ENCODE measurements at regions not wholly inside any gene's neighbourhood (a gene's known extent, or its start where the extent isn't known, plus 50 kb on each side); places are given as distances from the start of the nearest gene placed in this dataset.
A peak's percentile ranks its signal among the peaks of the same experiment; 100 is the strongest.
"Not testable (repeated sequence)": the region's sequence is repeated elsewhere in the genome, so short reads cannot be mapped to it uniquely, and the experiment has no call there.

DNA sequence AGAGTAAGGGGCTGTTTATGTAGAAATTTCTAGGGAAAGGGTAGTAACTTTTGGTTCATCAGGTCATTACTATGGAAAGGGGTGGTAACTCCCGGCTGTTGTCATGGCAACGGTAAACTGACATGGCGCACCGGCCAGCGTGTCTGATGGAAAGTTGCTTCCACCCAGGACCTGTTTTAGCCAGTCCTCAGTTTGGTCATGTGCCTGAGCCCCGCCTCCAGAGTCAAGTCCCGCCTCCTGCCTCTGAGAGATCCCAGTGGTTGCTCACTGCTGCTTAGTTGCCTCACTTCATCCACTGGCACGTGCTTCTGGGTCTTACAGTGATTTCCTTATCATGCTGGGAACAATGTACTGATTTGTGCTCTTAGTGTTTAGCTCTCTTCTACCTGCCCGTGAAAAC is 455.2 kb upstream of the ZNF507 start:
- Histone ChIP-seq H3K27me3 (ENCODE audit: low read length) (no peaks in the 10 kb centered on the region), H3K9me3 (ENCODE audit: low read length) (no peaks in the 10 kb centered on the region), H4K20me1 (ENCODE audit: insufficient read depth, low read depth, low read length) (no peaks in the 10 kb centered on the region), H3K4me3 (ENCODE audit: low read length) (no peak overlapping the region), H2AFZ (ENCODE audit: low read length) (no peak overlapping the region), H3K4me2 (ENCODE audit: low read depth, low read length, poor library complexity, severe bottlenecking) (no peak overlapping the region), H3K36me3 (ENCODE audit: insufficient read depth, low read length) (no peaks in the 10 kb centered on the region), H3K4me1 (ENCODE audit: low read length) (peaks cover 11% of the 10 kb centered on the region), H3K9me2 (replicated peaks; ENCODE audit: insufficient read depth, low read length) (no peaks in the 10 kb centered on the region), H3K9ac (ENCODE audit: low read length) (no peak overlapping the region), H3K79me2 (ENCODE audit: low read length) (no peaks in the 10 kb centered on the region), H3K27ac (ENCODE audit: low read length) (no peak overlapping the region)
- DNase-seq, result no peak

DNA sequence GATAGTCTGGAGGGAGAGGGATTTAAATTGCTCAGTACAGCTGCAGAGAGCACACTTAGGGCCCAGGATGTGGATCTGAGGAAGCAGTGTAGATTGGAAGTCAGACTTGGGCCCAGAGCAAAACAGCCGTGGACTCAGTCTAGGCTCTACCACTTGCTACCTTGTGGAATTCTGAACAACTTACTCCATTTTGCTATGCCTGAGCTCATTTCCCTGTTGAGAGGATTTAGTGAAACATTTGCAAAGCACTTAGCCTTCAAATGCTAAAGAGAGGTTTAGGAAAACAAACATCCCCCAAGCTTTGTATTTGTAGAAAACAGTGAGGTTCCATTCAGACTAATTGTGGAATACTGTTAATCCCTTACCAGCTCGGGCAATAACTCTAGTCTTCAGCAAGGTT is 453.4 kb upstream of the ZNF507 start:
- Histone ChIP-seq H4K20me1 (ENCODE audit: insufficient read depth, low read depth, low read length) (no peaks in the 10 kb centered on the region), H3K36me3 (ENCODE audit: insufficient read depth, low read length) (no peaks in the 10 kb centered on the region), H3K4me3 (ENCODE audit: low read length) (no peak overlapping the region), H3K27ac (ENCODE audit: low read length) (no peak overlapping the region), H3K79me2 (ENCODE audit: low read length) (no peaks in the 10 kb centered on the region), H3K9ac (ENCODE audit: low read length) (no peak overlapping the region), H2AFZ (ENCODE audit: low read length) (no peak overlapping the region), H3K4me2 (ENCODE audit: low read depth, low read length, poor library complexity, severe bottlenecking) (no peak overlapping the region), H3K9me2 (replicated peaks; ENCODE audit: insufficient read depth, low read length) (no peaks in the 10 kb centered on the region), H3K9me3 (ENCODE audit: low read length) (no peaks in the 10 kb centered on the region), H3K27me3 (ENCODE audit: low read length) (no peaks in the 10 kb centered on the region), H3K4me1 (ENCODE audit: low read length) (peaks cover 11% of the 10 kb centered on the region)
- DNase-seq, result no peak

DNA sequence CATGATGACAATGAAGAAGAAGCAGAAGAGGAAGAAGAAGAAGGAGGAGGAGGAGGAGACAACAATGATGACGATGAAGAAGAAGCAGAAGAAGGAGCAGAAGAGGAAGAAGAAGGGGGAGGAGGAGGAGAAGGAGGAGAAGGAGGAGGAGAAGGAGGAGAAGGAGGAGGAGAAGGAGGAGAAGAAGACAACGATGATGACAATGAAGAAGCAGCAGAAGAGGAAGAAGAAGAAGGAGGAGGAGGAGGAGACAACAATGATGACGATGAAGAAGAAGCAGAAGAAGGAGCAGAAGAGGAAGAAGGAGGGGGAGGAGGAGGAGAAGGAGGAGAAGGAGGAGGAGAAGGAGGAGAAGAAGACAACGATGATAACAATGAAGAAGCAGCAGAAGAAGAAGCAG is 451.9 kb upstream of the ZNF507 start:
- H3K27me3 ChIP-seq (ENCODE audit: low read length); H3K4me3 ChIP-seq (ENCODE audit: low read length); DNase-seq; H2AFZ ChIP-seq (ENCODE audit: low read length); H3K79me2 ChIP-seq (ENCODE audit: low read length); H3K9ac ChIP-seq (ENCODE audit: low read length); H4K20me1 ChIP-seq (ENCODE audit: insufficient read depth, low read depth, low read length); H3K9me2 ChIP-seq (replicated peaks; ENCODE audit: insufficient read depth, low read length); H3K36me3 ChIP-seq (ENCODE audit: insufficient read depth, low read length); H3K4me2 ChIP-seq (ENCODE audit: low read depth, low read length, poor library complexity, severe bottlenecking); H3K27ac ChIP-seq (ENCODE audit: low read length); H3K9me3 ChIP-seq (ENCODE audit: low read length): not testable (repeated sequence)
- H3K4me1 ChIP-seq (ENCODE audit: low read length), result peaks cover 11% of the 10 kb centered on the region

DNA sequence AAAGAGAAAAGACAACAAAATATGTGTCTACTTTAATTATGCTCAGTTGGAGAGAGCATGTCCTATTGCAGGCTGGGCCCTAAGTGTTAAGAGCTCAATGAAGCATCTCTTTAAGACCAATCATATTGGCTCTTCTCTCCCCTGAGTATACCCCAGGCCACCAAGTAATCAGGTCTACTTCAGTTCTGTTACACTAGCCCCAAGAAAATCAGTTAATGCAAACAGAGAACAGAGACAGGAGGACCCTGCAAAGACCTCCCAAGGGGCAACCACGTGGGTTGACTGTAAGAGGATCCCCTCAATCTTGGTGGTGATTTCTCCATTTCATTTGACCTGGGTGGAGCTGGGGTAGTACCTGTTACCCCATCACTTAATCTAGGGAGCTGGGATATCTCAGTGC is 451.0 kb upstream of the ZNF507 start:
- H3K4me1 ChIP-seq (ENCODE audit: low read length), result peaks cover 11% of the 10 kb centered on the region
- peak; percentile 69 for DNase-seq
- H3K4me2 ChIP-seq (ENCODE audit: low read depth, low read length, poor library complexity, severe bottlenecking), result no peak overlapping the region
- no peaks in the 10 kb centered on the region for H4K20me1 ChIP-seq (ENCODE audit: insufficient read depth, low read depth, low read length)
- no peak overlapping the region for H3K9ac ChIP-seq (ENCODE audit: low read length)
- H3K4me3 ChIP-seq (ENCODE audit: low read length), result no peak overlapping the region
- H3K27me3 ChIP-seq (ENCODE audit: low read length), result no peaks in the 10 kb centered on the region
- no peaks in the 10 kb centered on the region for H3K9me3 ChIP-seq (ENCODE audit: low read length)
- no peaks in the 10 kb centered on the region for H3K79me2 ChIP-seq (ENCODE audit: low read length)
- no peak overlapping the region for H2AFZ ChIP-seq (ENCODE audit: low read length)
- H3K27ac ChIP-seq (ENCODE audit: low read length), result no peak overlapping the region
- no peaks in the 10 kb centered on the region for H3K9me2 ChIP-seq (replicated peaks; ENCODE audit: insufficient read depth, low read length)
- H3K36me3 ChIP-seq (ENCODE audit: insufficient read depth, low read length), result no peaks in the 10 kb centered on the region

DNA sequence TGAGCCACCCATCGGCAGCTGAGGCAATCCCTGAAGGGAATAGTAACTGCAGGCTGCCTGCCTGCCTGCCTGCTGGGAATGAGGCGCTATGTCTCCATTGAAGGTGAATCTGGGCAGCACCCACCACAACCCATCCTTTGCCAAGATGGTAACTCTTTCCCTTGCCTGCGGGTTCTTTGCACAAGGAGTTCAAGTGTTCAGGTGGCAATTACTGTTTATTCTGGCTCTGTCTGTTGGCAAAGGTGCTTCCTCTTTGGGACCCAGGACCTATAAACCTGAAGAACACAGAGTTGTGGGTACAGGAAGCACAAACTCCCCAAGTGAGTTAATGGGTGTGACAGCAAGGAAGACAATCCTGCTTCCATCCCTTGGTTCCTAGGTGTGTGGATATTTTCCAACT is 448.1 kb upstream of the ZNF507 start:
- Histone ChIP-seq H3K9ac (ENCODE audit: low read length) (no peak overlapping the region), H3K79me2 (ENCODE audit: low read length) (no peaks in the 10 kb centered on the region), H3K4me2 (ENCODE audit: low read depth, low read length, poor library complexity, severe bottlenecking) (no peak overlapping the region), H3K9me2 (replicated peaks; ENCODE audit: insufficient read depth, low read length) (no peaks in the 10 kb centered on the region; the same call in 1 of the 2 replicates), H3K27ac (ENCODE audit: low read length) (no peak overlapping the region), H4K20me1 (ENCODE audit: insufficient read depth, low read depth, low read length) (no peaks in the 10 kb centered on the region), H2AFZ (ENCODE audit: low read length) (no peak overlapping the region), H3K4me3 (ENCODE audit: low read length) (no peak overlapping the region), H3K9me3 (ENCODE audit: low read length) (no peaks in the 10 kb centered on the region), H3K36me3 (ENCODE audit: insufficient read depth, low read length) (no peaks in the 10 kb centered on the region), H3K4me1 (ENCODE audit: low read length) (peaks cover 11% of the 10 kb centered on the region), H3K27me3 (ENCODE audit: low read length) (no peaks in the 10 kb centered on the region)
- DNase-seq, result no peak

DNA sequence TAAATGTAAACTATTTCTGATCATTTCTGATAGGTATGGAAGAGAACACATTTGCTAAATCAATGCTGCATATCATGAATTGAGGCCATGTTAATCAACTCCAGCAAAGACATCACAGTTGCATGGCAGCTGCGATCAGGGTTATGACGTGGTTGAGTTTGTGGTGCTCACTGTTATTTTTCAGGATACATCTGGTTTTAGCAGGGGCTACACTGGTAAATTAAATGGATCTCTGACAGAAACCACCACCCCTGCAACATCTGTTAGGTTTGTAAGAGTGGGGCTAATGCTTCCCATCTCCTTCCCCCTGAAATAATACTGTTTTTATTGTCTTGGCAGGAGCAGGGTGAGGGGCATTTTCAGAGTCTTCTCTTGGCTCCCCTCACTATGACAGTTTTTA is 444.4 kb upstream of the ZNF507 start:
- no peaks in the 10 kb centered on the region for H3K9me3 ChIP-seq (ENCODE audit: low read length)
- no peaks in the 10 kb centered on the region for H3K4me1 ChIP-seq (ENCODE audit: low read length)
- H3K4me2 ChIP-seq (ENCODE audit: low read depth, low read length, poor library complexity, severe bottlenecking), result no peak overlapping the region
- H3K79me2 ChIP-seq (ENCODE audit: low read length), result no peaks in the 10 kb centered on the region
- H3K9me2 ChIP-seq (replicated peaks; ENCODE audit: insufficient read depth, low read length), result no peaks in the 10 kb centered on the region; the same call in 1 of the 2 replicates
- no peak overlapping the region for H3K27ac ChIP-seq (ENCODE audit: low read length)
- no peaks in the 10 kb centered on the region for H3K36me3 ChIP-seq (ENCODE audit: insufficient read depth, low read length)
- DNase-seq, result no peak
- no peak overlapping the region for H3K4me3 ChIP-seq (ENCODE audit: low read length)
- no peaks in the 10 kb centered on the region for H3K27me3 ChIP-seq (ENCODE audit: low read length)
- H2AFZ ChIP-seq (ENCODE audit: low read length), result no peak overlapping the region
- H3K9ac ChIP-seq (ENCODE audit: low read length), result no peak overlapping the region
- H4K20me1 ChIP-seq (ENCODE audit: insufficient read depth, low read depth, low read length), result no peaks in the 10 kb centered on the region

DNA sequence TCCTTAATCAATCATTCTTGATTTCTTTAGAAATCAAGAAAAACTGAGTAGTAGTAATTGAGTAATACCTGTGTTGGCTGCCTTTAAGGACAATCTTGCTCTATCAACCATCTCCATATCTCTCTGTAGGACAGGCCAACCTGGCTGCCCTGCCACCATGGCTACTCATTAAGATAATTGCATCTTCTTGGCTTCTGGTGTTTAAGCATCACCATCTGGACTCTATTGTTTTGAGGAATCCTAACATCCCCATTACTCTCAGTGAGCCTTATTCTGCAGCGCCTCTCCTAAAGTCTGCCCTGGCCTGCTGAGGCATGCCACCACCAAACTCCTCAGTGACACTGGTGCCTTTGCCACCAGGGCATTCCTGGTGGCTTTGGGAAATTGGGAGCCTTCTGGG is 442.6 kb upstream of the ZNF507 start:
- Histone ChIP-seq H3K9ac (ENCODE audit: low read length) (no peak overlapping the region), H4K20me1 (ENCODE audit: insufficient read depth, low read depth, low read length) (no peaks in the 10 kb centered on the region)

DNA sequence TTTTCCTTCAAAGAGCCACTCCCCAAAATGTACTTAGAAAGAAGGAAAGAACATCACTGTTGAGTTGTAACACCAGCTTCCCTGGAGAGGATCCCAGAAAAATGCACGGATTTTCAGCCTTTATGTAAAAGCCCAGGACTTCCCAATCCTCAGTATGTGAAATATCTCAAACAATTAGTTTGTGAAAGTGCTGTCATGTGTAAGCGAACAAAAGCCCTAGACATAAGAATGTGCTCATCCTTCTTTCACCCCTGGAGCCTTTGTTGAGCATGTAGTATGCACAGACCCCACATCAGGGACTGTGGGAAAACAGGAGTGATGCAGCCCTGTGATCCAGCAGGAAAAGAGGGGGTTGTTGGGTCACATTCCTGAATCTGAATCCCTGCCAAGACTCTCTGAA is 441.4 kb upstream of the ZNF507 start:
- no peak overlapping the region for H2AFZ ChIP-seq (ENCODE audit: low read length)
- H3K79me2 ChIP-seq (ENCODE audit: low read length), result no peaks in the 10 kb centered on the region
- DNase-seq, result no peak
- no peak overlapping the region for H3K4me2 ChIP-seq (ENCODE audit: low read depth, low read length, poor library complexity, severe bottlenecking)
- H3K9me2 ChIP-seq (replicated peaks; ENCODE audit: insufficient read depth, low read length), result no peaks in the 10 kb centered on the region; the same call in 1 of the 2 replicates
- H3K27me3 ChIP-seq (ENCODE audit: low read length), result no peaks in the 10 kb centered on the region
- H3K4me1 ChIP-seq (ENCODE audit: low read length), result no peaks in the 10 kb centered on the region
- no peaks in the 10 kb centered on the region for H3K36me3 ChIP-seq (ENCODE audit: insufficient read depth, low read length)
- H3K27ac ChIP-seq (ENCODE audit: low read length), result no peak overlapping the region
- H3K4me3 ChIP-seq (ENCODE audit: low read length), result no peak overlapping the region
- H4K20me1 ChIP-seq (ENCODE audit: insufficient read depth, low read depth, low read length), result no peaks in the 10 kb centered on the region
- H3K9me3 ChIP-seq (ENCODE audit: low read length), result no peaks in the 10 kb centered on the region
- H3K9ac ChIP-seq (ENCODE audit: low read length), result no peak overlapping the region

More for the DNA sequence above, 442.6 kb upstream of the ZNF507 start:
- no peaks in the 10 kb centered on the region for H3K9me3 ChIP-seq (ENCODE audit: low read length)
- no peak overlapping the region for H2AFZ ChIP-seq (ENCODE audit: low read length)
- no peaks in the 10 kb centered on the region for H3K27me3 ChIP-seq (ENCODE audit: low read length)
- H3K4me1 ChIP-seq (ENCODE audit: low read length), result no peaks in the 10 kb centered on the region
- H3K27ac ChIP-seq (ENCODE audit: low read length), result no peak overlapping the region
- no peak overlapping the region for H3K4me2 ChIP-seq (ENCODE audit: low read depth, low read length, poor library complexity, severe bottlenecking)
- no peak for DNase-seq
- no peaks in the 10 kb centered on the region for H3K36me3 ChIP-seq (ENCODE audit: insufficient read depth, low read length)
- no peaks in the 10 kb centered on the region for H3K79me2 ChIP-seq (ENCODE audit: low read length)
- no peak overlapping the region for H3K4me3 ChIP-seq (ENCODE audit: low read length)
- H3K9me2 ChIP-seq (replicated peaks; ENCODE audit: insufficient read depth, low read length), result no peaks in the 10 kb centered on the region; the same call in 1 of the 2 replicates
